GM19395 (cell line): ENCODE measurements at regions not wholly inside any gene's neighbourhood (a gene's known extent, or its start where the extent isn't known, plus 50 kb on each side); places are given as distances from the start of the nearest gene placed in this dataset.
"Not testable (repeated sequence)": the region's sequence is repeated elsewhere in the genome, so short reads cannot be mapped to it uniquely, and the experiment has no call there.

ENCODE experiments used
- ATAC-seq: cut with Tn5 transposase; IDR thresholded peaks from one replicate; pipeline ENCODE4 v1.9.1; 2021; ENCODE audit warnings: mild to moderate bottlenecking, moderate library complexity; ENCODE audit not compliant: unreplicated experiment

DNA sequence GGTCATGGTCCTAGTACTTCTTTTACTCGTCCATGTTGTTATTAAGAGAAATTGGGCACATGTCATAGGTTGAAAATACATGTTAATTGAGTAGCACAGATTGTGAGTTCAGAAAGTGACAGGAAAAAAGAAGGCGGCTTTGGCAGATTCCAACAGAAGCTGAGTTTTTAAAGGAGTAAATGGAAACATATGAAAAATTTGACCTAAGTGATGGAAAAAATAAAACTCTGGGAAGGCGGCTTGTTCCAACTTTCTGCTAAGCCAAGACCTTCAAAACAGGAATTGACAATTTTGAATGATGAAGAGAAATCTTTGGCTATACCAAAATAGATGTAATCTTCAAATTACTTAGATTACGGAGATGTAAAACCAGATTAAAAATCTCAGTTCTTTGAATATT is 868.0 kb downstream of the EPHA4 start:
- ATAC-seq, result no peak

DNA sequence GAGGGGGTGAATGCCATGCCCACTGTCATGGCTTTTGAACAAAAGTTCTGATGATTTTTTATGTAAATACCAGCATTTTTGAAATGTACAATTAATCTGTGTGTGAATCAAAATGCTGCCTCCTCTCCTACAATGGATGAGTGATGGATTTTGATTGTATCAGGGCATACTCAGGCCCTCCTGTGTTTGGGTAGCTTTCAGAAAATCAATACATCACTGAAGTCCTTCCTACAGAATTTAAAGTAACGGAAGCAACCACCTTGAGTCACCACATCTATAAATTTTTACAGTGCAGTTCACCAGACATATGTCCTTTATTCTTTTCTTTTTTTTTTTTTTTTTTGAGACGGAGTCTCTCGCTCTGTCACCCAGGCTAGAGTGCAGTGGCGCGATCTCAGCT is 867.3 kb downstream of the EPHA4 start:
- ATAC-seq, result no peak

DNA sequence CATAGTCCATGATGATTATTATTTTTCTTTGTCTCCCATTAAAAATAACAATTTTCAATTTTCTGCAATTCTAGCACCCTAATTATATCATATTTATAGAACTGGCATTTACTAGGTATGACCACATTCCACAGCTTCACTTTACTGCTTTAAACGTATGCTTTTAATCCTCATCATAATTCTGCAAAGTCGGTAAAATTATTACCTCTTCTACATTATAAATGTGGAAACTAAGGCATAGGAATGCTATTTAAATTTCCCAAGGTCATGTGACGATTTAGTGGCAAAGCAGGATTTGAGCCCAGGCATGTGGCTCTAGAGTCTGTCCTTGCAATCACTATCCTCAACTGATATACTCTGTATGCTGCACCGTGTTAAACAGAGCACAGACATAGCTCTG is 866.4 kb downstream of the EPHA4 start:
- no peak for ATAC-seq

DNA sequence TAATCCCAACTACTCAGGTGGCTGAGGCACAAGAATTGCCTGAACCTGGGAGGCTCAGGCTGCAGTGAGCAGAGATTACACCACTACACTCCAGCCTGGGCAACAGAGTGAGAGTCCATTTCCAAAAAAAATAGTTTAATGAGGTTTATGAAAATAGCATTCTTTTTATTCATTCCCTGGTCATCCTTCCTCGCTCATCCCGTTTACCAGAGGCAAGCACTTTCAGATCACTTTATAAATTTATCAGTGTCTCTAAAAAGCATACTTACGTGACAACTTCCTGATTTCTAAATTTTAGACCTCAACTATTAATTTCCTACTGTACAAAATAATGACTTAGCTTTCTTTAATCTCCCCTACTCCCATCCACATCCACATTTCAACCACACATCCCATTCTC is 864.8 kb downstream of the EPHA4 start:
- ATAC-seq, result no peak

DNA sequence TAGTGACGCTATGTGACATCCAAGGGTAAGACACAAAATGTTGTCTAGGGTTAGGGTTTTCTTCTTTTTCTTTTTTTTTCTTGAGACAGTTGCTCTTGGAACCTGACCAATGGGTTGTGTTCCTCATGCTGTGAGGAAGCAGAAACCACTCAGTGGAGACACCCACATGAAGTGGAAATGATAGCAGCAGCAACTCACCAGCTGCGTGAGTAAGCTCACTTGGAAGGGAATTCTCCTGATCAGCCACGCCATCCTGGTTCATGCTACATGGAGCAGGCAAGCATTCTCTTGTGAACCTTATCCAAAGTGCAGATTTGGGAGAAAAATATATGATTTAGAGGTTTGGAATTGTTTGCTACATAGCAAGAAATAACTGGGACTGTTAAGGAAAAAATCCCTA is 863.7 kb downstream of the EPHA4 start:
- ATAC-seq, result no peak

DNA sequence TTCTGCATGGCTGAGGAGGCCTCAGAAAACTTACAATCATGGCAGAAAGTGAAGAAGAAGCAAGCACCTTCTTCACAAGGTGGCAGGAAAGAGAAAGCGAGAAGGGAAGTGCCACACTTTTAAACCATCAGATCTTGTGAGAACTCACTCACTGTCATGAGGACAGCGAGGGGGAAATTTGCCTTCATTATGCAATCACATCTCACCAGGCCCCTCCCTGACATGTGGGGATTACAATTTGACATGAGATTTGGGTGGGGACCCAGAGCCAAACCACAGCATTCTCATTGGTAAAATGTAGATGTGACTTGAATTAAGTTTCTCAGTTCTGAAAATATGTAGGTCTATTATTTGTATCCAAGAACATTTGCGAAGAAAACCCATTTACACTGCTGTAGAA is 854.8 kb downstream of the EPHA4 start:
- ATAC-seq, result no peak

DNA sequence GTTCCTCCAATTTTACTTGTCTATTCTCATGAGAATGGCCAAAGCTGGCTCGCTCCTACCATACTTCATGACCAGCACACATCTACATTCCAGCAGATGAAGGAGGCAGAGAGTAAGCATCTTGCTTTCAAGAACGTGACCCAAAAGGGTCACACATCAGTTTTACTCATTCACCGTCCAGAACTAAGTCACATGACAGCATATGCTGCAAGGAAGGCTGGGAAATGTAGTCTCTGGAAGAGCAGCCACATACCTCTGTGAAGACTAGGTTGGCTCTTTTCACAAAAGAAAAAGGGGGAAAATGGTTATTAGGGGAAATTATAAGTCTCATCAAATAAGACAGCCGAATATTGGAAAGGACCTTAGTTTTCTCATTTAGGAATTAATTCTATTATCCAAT is 835.3 kb downstream of the EPHA4 start:
- no peak for ATAC-seq

DNA sequence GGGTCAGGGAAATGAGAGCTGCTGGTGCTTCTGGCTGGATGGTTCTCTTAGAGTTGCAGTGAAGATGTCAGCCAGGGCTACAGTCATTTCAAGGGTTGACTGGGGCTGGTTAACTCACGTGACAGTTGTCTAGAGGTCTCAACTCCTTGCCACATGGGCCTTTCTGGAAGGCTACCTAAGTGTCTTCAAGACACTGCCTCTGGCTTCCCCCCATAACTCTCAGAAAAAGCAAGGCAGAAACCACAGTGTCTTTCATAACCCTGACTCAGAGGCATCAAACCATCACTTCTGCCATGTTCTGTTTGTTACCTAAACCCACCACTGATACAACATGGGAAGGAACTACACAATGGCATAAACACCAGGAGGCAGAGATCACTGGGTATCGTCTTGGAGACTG is 828.9 kb downstream of the EPHA4 start:
- no peak for ATAC-seq

DNA sequence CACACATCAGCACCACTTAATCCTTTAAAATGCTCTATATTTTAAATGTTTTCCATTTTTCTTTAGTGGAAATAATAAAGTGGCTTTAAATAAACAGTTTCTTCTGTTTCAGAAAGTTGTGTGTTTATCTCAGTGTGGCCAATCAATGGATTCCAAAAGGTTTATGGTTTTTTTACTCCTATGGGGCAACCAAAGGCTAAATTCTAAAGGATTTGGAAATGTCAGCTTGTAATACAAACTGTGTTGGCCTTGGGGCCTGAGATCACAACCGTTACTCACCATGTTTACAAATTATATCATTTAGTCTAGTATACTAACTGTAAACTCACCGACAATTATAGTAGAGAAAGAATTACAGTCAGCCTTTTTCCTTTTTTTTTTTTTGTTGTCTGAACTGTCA is 827.2 kb downstream of the EPHA4 start:
- no peak for ATAC-seq

DNA sequence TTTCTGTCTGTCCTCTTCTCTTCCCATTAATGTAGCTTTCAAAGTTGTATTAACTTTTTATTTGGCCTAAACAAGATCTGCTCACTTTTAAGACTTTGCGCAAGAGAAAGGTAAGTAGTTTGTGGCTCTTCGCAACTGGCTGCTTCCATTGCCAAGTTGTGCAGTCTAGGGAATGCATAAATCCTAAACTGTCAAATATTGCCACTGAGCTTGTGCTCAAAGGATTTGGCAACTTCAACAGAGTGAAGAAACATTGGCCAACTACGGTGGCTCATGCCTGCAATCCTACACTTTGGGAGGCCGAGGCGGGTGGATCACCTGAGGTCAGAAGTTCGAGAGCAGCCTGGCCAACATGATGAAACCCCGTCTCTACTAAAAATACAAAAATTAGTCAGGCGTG is 826.4 kb downstream of the EPHA4 start:
- no peak for ATAC-seq

DNA sequence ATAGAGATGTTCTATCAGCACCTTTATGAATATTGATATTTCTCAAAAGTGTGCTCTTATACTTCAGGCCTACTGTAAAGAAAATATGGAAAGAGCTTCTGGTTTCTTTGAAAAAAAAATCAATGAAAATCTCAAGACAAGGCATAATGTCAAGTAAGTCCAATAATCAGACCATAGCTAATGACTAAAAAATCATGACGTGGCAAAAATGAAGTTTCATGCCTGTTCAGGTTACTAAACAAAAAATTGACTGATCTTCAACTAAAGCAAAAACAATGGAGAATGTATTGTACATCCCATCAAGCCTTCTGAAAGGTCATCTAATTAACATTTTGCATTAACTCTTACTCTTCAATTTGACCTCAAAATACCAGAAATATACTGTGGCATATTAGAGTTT is 824.4 kb downstream of the EPHA4 start:
- no peak for ATAC-seq

DNA sequence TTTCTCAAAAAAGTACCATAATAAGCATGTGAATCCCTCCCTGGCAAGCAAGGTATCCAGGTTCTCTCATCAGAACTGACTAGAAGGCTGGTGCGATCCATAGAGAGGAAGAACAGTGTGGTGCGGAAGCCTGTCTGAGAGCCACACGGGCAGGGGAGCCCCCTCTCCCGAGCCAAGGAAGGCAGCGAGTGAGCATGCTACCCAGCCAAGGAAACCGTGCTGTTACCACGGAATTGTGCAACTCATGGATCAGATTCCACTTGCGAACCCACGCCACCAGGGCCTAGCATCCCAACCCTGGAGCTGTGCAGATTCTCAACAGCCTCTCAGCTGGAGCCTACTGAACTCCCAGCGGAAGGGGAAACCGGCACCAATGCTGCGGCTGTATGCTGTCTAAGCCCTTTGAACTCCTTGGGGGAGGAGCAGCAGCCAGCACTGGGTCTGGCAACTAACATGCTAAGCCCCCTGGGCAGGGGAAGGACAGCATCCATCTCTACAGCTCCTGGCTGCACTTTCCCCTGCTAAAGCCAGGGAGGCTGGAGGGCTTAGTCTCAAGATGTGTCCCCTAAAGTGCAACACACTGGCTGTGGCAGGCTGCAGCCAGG is 823.1 kb downstream of the EPHA4 start:
- no peak for ATAC-seq

DNA sequence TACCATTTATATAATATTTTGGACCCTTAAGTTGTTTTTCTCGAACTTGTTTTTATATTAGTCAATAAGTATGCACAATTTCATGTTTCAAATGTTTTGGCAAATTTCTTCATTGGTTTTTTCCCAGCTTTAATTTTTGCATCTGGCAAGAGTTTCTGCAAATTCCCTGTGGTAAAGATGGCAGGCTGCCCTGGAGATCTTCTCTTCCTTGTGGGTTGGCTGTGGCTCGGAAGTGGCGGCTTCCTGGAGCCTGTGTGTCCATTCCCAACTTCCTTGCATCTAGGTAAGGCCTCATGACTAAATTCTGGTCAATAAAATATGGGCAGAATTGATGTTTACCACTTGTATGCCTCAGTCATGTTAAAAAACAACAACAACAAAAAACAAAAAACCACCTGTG is 818.6 kb downstream of the EPHA4 start:
- ATAC-seq, result no peak

DNA sequence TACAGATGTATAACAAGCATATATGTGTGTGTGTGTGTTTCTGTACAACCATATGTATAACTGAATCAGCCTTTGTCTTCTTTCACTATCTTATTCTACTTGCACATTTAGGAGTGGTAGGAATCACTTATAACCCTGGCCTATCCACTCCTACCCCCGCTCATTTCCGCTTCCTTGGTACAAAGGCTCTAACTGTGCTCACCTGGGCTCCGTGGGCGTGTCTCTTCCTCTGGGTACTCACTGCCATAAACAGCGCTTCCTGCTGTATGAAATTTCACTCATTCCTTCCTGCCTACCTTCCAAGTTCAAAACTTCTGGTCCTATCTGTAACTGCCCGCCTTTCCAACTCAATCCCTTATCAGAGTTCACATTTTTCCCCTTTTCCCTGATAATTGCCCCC is 815.5 kb downstream of the EPHA4 start:
- ATAC-seq, result no peak

DNA sequence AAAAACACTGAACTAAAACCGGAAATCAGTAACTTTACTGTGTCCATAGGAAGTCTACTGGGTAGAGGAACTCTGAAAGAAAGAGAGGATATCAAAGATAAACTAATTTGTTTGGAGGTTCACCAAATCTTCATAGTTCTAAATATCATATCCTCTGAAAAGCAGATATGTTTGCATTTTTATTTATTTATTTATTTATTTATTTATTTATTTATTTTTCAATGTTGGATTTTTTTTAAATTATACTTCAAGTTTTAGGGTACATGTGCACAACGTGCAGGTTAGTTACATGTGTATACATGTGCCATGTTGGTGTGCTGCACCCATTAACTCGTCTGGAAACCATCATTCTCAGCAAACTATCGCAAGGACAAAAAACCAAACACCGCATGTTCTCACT is 813.7 kb downstream of the EPHA4 start:
- ATAC-seq, result not testable (repeated sequence)

DNA sequence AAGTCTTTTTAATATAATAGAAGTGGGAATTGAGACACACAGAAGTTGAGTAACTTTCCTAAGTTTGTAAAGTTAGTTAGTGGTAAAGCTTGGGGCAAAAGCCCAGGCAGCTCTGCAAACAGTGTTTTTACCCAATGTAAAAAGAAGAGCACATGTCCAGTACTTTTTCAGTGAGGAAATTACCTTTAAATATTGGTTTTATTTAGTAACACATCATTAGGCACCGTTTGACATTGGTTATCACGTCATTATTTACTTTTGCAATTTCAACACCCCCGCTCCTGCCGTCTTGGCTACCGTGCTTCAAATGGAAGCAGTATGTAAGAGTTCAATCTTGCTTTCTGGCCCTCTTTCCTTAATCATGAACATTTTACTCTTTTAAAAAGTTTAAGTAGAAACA is 807.9 kb downstream of the EPHA4 start:
- ATAC-seq, result no peak

DNA sequence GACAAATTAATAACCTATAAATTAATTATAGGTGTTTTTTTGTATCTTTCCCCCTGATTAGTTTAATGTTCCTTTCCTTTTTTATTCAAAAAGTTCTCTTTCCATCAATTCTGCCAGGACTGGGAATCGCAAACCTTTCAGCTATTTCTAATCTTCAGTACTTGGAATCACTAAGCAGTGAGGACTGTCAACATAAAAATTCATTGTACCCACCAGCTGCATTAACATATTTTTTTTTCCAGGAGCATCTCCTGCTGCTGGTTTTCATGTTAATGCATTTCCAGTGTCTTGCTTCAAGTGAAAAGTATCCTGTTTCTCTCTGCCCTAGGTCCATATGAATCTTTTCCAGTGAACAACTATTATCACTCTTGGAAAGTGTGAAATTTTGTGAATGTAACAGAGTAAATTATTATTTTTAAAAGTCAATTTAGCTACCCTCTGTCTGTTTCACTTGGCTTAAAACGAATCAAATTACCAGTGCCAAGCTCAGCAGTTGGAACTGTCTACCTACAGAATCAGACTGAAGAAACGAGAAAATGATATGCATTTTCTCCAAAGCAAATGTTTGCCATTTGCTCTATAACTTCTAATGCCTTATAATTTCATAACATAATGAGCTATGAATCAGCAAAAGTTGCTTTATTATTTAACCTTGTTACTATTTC is 804.4 kb downstream of the EPHA4 start:
- no peak for ATAC-seq

DNA sequence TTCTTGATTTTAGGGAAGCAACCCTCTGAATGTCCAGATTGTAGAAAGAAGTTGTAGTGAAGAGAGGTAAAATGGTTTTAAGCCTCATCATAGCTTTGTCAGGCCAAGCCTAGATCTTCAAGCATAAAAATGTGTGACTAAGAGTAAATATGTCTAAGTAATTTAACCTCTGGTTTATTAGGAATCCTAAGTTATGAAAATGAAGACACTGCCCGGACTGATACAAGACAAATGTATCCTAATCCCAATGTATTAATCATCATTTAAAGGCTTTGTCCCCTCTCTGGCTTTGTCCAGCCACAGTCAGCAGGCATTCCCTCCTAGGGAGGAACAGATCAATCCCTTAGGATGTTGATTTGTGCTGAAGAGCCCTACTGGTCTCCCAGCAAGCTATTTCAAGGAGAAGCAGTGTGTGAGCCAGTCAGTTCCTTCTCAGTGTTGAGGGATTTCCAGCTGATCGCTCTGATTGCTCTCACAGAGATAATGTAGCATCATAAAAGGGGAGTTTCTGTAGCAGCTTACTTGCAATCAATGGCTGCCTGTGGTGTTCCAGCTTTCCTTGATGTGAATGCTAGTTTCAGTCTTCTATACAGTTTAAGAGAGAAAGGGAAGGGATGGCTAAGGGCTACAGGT is 796.1 kb downstream of the EPHA4 start:
- no peak for ATAC-seq

DNA sequence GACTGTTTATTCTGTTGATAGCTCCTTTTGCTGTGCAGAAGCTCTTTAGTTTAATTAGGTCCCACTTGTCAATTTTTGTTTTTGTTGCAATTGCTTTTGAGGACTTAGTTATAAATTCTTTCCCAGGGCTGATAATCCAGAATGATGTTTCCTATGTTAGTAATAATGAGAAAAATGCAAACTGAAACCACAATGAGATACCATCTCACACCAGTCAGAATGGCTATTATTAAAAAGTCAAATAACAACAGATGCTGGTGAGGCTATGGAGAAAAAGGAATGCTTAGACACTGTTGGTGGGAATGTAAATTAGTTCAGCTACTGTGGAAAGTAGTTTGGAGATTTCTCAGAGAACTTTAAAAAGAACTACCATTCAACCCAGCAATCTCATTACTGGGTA is 793.0 kb downstream of the EPHA4 start:
- not testable (repeated sequence) for ATAC-seq

DNA sequence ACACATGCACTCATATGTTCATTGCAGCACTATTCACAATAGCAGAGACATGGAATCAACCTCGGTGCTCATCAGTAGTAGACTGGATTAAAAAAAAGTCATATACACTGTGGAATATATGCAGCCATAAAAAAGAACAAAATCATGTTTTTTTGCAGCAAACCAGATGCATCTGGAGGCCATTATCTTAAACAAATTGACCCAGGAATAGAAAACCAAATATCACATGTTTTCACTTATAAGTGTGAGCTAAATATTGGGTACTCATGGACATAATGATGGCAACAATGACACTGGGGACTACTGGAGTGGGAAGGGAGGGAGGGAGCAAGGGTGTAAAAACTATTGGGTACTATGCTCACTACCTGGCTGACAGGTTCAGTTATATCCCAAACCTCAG is 792.6 kb downstream of the EPHA4 start:
- ATAC-seq, result no peak

DNA sequence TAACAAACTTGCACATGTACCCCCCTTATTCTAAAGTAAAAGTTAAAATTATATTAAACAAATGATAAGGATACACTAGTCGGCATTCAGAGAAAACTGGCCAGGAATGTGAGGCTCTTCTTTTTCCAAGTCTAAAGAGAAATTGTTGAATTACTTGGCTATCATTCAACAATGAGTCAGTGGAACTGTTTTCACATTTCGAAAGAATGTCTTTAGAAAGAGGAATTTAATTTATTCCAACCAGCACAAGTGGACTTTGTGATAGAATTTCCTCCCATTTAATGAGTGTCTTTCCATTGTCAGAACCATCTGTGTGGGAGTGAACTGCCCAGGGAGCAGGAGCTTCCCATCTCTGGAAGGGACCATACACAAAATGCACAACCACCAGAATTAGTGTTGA is 792.2 kb downstream of the EPHA4 start:
- ATAC-seq, result no peak

DNA sequence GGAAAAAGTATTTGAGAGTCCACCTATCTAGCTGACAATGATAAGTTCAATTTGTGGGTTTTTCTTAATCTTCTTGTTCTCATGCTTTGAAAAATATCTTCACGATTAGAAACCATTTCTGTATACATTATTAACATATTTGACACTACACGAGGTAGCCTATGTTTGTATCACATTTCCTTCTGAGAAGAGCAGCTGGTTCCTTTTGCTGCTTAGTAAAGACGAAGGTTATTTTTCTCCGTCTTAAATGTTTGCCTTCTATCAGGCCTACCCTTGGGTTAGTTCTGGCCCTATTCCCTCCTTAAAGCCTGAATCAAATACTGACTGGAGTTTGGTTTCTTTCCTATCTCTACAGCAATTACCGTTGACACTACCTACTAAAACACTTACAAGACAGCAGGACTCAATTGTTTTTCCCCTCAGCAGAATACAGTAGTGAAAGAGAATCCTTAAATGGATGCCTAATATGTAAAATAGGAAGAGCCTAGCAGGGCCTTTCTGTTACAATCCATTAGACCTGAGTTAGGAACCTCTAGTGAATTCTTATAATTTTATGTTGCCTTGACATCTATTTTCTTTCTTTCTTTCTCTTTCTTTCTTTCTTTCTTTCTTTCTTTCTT is 790.4 kb downstream of the EPHA4 start:
- no peak for ATAC-seq
